A673 (cell line): ENCODE measurements at regions not wholly inside any gene's neighbourhood (a gene's known extent, or its start where the extent isn't known, plus 50 kb on each side); places are given as distances from the start of the nearest gene placed in this dataset.

Experiments used
- CTCF ChIP-seq: fragments of 300-800, 200-600 bp; sonication (generic); conservative IDR thresholded peaks from 2 replicates; pipeline ENCODE4 v1.5.1; 2017; ENCODE audit warnings: low read depth, mild to moderate bottlenecking, antibody characterized with exemption, low read length, moderate library complexity, mixed read lengths
- EZH2 ChIP-seq: fragments of 200-600 bp; sonication (generic); IDR thresholded peaks from 2 replicates; pipeline ENCODE4 v1.6.1; 2017; ENCODE audit warnings: borderline replicate concordance, low read depth, mild to moderate bottlenecking, mixed read lengths, antibody characterized with exemption, low read length; ENCODE audit not compliant: poor library complexity, severe bottlenecking

GRCh38 chr16:59988591-59988990, 1254.5 kb upstream of the GOT2 start:
- TF ChIP-seq CTCF (no peak), EZH2 (no peak)
